ENCODE measurements at regions not wholly inside any gene's neighbourhood (a gene's known extent, or its start where the extent isn't known, plus 50 kb on each side); places are given as distances from the start of the nearest gene placed in this dataset.

DNA sequence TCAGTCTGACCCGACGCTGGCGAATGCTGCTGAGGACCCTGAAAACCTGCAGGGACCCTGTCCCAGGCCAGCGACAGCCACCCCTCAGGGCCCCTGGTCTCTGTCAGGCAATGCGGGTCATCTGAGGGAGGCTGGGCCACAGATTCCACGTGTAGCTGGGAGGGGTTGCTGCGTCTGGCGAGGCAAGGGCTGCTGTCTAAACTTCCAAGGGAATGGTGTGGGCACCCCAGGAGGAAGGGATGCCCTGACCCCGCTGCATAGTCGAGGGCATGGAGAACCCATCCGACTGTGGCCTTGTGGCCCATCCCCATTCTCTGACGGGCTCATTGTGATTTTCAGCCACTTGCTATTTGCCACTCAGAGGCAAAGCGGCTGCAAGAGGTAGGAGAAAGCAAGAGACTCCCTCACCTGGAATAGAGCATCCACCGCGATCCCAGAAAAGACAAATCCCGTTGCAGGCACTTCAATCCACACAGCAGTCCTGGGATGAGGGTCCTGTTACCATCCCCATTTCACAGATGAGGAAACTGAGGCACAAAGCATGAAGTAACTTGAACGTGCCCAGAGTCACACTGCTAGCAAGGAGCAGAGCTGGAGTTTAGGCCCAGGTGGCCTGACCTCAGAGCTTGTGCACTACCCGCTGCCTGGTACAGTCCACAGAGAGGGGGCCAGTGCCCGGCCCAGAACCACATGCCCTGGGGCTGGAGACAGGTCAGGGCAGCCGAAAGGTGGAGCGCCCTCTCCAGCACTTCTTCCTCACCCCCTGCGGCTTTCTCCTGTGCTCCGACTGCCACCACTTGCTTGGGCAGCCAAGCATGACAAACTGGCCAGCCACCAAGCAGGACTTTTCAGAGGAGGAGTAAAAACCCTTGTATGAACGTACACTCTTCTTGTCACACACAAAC lies 163.8 kb upstream of the KLF14 start:
- no peak for DNase-seq

DNA sequence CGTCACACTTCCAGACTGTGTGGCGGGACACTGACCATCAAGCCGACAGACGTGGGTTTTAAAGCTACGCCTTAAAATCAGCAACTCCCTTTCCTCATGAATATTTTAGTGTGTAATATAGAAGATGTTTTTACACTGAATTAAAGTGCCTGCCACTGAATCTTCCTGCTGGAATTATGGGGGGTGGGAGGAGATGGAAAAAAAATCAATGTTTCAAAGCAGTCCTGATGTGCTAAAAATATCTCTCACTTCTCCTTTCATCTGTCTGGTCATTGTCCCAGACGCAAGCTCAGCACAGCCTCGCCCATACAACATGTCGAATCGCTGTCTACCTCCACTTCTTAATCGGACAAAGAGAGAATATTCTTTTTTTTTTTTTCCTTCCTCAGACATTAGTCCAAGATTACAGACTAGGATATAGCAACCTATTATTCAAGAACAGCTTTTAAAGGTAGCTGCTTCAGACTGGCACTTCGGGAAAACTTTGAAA lies 165.1 kb upstream of the KLF14 start:
- DNase-seq, result no peak

GRCh38 chr7:130899638-130900401 lies 165.8 kb upstream of the KLF14 start:
- DNase-seq, result no peak

DNA sequence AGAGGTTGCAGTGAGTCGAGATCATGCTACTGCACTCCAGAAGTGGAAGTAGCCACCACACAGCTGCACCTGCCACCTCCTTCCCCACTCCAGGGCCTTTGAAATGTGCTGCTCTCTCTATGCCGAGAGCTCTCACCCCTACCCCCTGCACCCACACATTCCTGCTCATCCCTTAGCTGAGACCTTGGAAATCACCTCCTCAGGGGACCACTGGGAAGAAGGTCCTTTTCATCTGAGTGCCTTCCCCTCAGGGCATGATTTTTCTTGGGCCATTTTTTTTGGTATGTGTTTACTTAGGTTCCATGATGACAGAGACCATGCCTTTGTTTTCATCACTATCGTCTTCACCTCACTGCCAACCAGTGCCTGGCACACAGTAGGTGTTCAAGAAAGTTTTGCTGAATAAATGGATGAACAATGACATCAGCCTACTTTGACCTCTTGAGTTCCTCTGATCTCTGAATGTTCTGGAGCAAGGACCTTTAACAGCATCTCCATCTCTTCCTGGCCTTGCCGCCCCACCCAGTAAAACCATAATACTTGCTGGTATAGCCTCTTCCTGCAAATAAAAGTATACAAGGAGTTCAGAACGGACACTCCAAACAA lies 166.6 kb upstream of the KLF14 start:
- DNase-seq, result no peak

DNA sequence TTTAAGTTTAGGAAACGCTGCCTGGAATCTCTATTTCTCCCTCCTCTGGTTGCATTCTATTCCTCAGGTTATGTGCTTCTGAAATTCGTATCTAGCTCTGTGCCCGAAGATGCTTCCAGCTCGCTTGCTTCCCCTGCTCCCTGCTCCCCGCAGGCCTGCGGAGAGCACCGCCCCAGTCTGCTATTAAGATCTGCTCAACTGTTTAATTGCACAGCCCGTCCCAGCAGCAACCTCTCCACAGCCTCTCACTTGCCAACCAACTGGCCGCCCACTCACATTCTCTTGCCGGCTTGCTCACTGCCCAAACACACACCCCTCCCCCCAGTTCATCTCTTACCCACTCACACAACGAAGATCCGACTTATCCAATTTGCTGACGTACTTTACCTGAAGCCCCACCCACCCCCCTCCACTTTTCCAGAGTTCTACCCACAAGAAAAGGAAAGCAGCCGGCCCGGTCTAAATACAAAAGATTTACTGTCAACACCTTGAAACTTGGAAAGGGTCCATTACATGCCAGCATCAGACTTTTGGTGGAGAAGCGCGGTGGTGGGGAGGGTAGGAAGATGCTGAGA lies 167.3 kb upstream of the KLF14 start:
- DNase-seq, result no peak

GRCh38 chr7:130902755-130903357 lies 168.8 kb upstream of the KLF14 start:
- DNase-seq, result no peak

DNA sequence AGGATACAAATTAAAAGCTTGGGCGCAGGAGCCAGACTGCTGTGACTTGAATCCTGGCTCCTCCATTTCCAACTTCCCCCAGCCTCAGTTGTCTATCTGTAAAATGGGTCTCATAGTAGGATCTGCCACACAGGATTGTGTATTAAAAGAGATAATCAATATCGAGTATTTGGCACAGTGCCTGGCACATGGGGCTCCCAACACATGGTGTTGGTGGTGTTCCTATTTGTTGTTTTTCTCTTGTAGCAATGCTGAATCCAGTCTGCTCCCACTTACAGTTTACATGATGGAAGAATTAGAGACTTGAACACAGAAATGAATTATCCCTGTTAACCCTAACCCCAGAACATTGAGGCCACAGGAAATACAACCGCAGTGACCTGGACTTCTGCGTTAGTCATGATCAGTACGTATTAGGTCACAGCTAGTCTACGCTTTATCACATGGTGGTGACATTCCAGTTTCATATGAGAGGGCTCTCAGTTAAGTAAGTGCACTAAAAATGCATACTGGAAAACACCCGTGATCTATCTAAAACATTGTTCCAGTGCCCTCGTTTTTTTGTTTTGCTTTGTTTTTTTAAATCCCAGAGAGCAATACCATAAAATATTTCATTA lies 169.5 kb upstream of the KLF14 start:
- no peak for DNase-seq

- no peak for DNase-seq
Observed at GRCh38 chr7:130904031-130904757, 170.2 kb upstream of the KLF14 start.

- DNase-seq, result no peak
Observed at GRCh38 chr7:130904792-130905191, 170.8 kb upstream of the KLF14 start.

DNA sequence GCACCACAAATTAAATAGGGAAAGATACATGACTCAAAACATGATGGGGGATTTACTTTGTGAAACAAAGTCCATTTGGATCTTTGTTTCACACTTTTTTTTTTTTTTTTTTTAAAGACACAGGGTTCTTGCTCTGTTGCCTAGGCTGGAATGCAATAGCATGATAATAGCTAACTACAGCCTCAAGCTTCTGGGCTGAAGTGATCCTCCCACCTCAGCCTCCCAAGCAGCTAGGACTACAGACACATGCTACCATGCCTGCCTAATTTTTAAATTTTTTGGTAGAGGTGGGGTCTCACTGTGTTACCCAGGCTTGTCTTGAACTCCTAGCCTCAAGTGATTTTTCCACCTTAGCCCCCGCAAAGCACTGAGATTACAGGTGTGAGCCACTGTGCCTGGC lies 172.6 kb upstream of the KLF14 start:
- no peak for DNase-seq

- no peak for DNase-seq
Observed at GRCh38 chr7:130907439-130907838, 173.4 kb upstream of the KLF14 start.

DNA sequence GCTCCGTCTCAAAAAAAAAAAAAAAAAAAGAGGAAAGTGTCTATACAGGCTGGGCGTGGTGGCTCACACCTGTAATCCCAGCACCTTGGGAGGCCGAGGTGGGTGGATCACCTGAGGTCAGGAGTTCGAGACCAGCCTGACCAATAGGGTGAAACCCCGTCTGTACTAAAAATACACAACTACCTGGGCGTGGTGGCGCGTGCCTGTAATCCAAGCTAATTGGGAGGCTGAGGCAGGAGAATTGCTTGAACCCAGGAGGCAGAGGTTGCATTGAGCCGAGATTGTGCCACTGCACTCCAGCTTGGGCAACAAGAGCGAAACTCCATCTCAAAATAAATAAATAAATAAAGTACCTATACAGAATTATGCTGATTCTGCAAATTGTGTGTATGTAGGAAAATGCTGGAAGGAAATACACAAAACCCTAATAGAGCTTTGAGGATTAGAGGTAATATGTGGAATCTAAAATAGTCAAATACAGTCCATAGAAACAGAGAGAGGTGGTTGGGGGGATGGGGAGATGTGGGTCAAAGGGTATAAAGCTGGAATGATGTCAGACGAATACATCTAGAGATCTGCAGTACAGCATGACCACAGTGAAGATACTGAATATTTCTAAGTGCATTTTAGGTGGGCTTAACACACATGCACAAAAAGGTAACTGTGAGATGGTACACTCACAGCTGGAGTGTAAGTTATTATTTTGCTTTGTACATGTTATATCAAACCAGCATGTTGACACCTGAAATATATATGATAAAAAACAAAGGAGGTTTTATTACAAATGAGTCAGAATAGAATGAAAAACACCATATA lies 174.5 kb upstream of the KLF14 start:
- DNase-seq, result no peak

DNA sequence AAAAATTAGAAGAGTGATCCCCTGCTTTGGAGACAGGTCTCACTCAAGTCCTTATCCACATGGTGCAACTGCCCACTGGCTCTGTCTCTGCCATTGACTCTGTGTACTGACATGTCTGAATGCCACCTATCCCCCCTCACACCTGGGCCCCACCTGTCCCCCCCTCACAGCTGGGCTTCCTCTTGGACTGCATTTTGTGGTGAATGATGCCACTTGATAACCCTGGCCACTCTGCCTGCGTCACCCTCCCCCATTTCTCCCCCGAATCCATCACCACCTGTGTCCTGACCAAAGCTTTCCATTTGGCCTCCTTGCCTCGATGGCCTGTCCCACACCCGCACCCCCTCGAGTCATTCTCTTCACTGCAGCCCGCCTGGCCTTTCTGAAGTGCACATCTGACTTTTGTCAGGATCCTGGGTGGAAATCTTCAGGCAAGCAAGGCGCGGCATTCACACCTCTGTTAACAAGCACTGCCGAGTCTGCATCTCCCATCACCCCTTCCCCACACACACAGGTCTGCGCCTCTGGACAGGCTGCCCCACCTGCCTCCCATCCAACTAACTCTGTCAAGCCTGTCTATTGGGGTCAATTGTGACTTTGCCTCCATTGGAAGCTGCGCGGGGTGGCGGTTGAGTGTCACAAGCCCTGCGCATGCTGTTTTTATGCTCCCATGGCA lies 175.3 kb upstream of the KLF14 start:
- no peak for DNase-seq

DNA sequence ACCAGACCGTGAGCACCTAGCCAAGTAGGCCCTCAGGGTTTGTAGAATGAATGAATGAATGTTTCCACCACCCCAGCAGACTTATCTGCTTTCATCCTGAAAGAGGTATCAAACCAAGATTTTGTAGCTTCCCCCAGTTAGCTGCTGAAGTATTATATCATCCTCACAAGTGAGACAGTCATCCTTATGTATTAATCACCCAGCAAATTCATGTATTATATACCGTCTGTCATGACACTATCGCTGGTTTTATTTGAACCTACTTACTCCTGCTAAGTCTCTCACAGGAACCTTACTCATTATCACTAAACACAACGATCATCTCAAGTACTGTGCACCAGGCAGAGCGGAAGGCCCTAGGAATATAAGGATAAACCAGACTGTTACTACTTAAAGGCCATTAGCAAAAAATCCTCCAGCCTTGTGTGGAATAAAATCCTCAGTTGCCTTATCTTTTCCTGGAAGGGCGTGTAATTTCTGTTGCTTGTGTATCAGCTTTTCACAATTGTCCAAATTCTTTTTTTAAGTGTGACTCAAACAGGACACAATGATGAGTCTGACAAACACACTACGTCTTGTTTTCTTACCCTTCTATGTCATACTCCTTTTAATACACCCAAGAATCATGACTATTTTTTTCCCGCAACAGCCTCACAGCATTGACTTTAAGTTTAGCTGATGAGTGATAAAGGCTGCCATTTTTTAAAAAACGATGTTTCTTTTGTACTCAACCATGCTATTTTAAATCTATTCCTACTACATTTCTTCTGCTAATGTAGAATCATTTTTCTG lies 176.1 kb upstream of the KLF14 start:
- no peak for DNase-seq

DNA sequence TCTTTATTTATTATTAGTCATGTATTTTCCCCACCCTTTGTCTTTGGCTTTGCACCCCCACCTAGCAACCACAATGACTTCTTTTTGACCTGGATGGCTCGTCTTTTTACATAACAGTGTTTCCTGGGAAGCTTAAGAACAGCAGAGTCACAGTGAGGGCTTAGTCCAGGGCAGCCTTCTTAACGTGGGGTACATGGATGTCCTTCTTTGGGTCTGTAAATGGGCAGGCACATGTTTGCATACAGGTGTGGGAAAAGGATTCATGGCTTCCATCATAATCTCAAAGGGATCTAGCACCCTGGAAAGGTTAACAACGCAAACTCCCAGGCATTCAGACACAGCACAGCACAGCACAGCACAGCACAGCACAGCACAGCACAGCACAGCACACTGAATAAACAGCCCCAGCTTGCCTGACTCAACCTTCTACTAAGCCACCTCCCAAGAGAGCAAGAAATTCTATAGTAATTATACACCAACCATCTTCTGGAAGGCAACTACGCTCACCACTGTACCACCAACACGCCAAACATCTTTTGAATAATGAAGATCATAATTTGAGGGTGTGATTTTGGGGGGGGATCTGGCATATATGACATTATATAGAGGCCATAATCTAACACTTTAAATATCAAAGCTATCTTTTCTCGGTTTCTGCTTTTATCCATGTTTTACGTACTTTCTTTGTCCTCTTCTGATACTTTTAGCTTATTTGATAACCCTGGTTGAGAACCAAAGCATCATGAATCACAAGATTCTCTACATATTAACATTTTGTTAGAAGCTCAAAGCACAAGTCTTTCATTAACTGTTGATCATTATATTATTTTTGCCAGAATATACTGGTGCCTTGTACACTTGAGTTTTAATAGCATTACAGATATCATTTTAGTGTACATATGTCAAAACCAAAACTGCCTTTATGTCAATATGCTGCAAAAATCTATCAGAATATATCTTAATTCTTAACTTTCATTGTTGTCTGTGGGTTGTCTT lies 177.2 kb upstream of the KLF14 start:
- DNase-seq, result no peak

- no peak for DNase-seq
Observed at GRCh38 chr7:130912082-130912861, 178.3 kb upstream of the KLF14 start.

All from SHP77 (cell line).